ENCODE measurements at regions not wholly inside any gene's neighbourhood (a gene's known extent, or its start where the extent isn't known, plus 50 kb on each side); places are given as distances from the start of the nearest gene placed in this dataset.

- ATAC-seq (ENCODE audit: poor library complexity) (peak; percentile 92), DNase-seq (no peak)
- intact Hi-C loops (cut with DNase I), result no loop called here
Measured at GRCh38 chr21:17925000-17925610, 105.9 kb upstream of the C21orf91 start.

GRCh38 chr21:17921579-17922530, 102.7 kb upstream of the C21orf91 start:
- intact Hi-C loops (cut with DNase I), result no loop called here
- ATAC-seq (ENCODE audit: poor library complexity) (peak; percentile 87), DNase-seq (no peak)

GRCh38 chr21:17915976-17916375, 96.8 kb upstream of the C21orf91 start:
- DNase-seq (no peak), ATAC-seq (ENCODE audit: poor library complexity) (no peak)
- intact Hi-C loops (cut with DNase I), result no loop called here

GRCh38 chr21:17911628-17912027, 92.5 kb upstream of the C21orf91 start:
- DNase-seq (no peak), ATAC-seq (ENCODE audit: poor library complexity) (no peak)
- intact Hi-C loops (cut with DNase I), result no loop called here

- DNase-seq, result no peak
- intact Hi-C loops (cut with DNase I), result loop anchor here (5.0 to 10.0 kb wide), 2 partner anchors 89 to 227 kb away; partner anchors contain the start of gene C21orf91
- no peak for ATAC-seq (ENCODE audit: poor library complexity)
Measured at GRCh38 chr21:17903929-17904639, 84.9 kb upstream of the C21orf91 start.

- ATAC-seq (ENCODE audit: poor library complexity) (no peak), DNase-seq (no peak)
- intact Hi-C loops (cut with DNase I), result loop anchor here (5.0 to 10.0 kb wide), 2 partner anchors 88 to 226 kb away; partner anchors contain the start of gene C21orf91
Measured at GRCh38 chr21:17903029-17903806, 84.1 kb upstream of the C21orf91 start.

- intact Hi-C loops (cut with DNase I), result loop anchor here (5.0 to 10.0 kb wide), 2 partner anchors 87 to 224 kb away; partner anchors contain the start of gene C21orf91
- no peak for DNase-seq
- ATAC-seq (ENCODE audit: poor library complexity), result no peak
Measured at GRCh38 chr21:17901458-17902079, 82.4 kb upstream of the C21orf91 start.

GRCh38 chr21:17900990-17901385, 81.8 kb upstream of the C21orf91 start:
- no peak for ATAC-seq (ENCODE audit: poor library complexity)
- no peak for DNase-seq
- intact Hi-C loops (cut with DNase I), result loop anchor here (5.0 to 10.0 kb wide), 2 partner anchors 86 to 224 kb away; partner anchors contain the start of gene C21orf91

GRCh38 chr21:17900281-17900989, 81.3 kb upstream of the C21orf91 start:
- DNase-seq (peak; percentile 57), ATAC-seq (ENCODE audit: poor library complexity) (peak; percentile 22)
- intact Hi-C loops (cut with DNase I), result loop anchor here (5.0 to 10.0 kb wide), 2 partner anchors 86 to 223 kb away; partner anchors contain the start of gene C21orf91

- no peak for ATAC-seq (ENCODE audit: poor library complexity)
- DNase-seq, result no peak
- intact Hi-C loops (cut with DNase I), result no loop called here
Measured at GRCh38 chr21:17889171-17889570, 70.0 kb upstream of the C21orf91 start.

- ATAC-seq (ENCODE audit: poor library complexity) (no peak), DNase-seq (no peak)
- intact Hi-C loops (cut with DNase I), result no loop called here
Measured at GRCh38 chr21:17869115-17869514, 50.0 kb upstream of the C21orf91 start.
